Activated CD4-positive, alpha-beta T cell treated with anti-CD3 and anti-CD28 coated beads, Interleukin-2, Interleukin-4, amounts not matched to agents 100 ng/mL and 50 ng/mL, durations not matched to agents 16 hours and 8 hours (primary cell): ENCODE measurements at regions not wholly inside any gene's neighbourhood (a gene's known extent, or its start where the extent isn't known, plus 50 kb on each side); places are given as distances from the start of the nearest gene placed in this dataset.

Source experiments
- DNase-seq: peaks from one replicate; pipeline ENCODE4 v3.0.0-alpha.2; 2020; ENCODE audit warnings: low spot score

DNA sequence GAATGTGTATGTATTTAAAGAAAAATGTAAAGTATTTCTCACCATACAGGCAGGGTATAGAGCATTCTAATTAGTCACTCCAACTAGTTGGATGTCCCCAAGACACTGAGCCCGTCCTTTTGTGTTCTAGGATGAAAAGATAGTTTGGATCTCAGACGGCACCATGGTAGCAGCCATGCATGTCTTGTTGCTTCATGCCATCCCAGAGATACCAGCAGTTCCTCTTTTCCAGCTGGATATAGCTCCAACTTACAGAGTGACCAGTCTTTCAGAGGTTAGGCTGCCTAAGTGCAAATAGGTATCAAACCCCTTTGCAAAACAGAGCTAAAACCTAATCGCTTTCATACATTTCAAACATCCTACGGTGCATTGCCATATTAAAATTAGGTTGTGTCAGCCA lies 275.3 kb downstream of the MTX2 start:
- no peak for DNase-seq

DNA sequence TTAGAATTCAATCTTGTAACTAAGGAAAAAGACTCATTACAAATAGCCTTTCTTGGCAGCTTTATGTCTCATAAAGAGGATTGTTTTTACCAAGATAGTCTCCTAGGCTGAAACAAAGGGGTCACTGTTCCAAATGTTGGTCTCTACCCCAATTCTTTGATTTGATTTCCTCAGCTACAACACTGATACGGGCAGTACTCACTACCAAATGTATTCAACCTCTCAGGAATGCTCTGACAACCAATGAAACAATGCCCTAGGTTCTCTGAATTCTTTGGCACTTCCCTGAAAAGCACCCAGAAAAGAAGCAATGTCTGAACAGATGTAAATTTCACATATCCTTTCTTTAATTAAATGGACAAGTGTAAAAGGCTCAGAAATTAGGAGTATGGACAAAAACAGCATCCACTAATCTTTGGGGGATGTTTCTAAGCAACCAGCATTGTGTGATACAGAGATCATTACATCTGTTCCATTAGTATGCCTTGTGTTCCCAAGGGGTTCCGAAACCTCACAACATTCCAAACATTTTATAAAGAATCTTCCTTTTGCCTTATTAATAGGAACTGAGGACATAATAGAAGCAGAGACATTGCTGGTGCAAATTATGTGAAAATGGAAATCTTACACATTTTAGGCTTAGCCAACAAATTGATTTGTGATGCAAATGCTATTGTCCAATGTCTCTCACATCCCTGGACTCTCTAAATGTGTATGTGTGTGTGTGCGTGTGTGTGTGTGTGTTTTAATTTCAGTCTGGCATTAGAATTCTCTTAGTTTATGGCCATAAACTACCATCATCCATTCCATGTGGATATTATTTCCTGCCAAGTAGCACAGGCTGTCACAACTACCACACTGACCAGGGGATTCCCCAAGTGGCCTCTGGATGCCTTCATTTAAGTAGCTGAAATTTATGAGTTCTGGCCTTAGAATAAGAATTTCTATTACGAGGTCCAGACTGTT lies 276.0 kb downstream of the MTX2 start:
- DNase-seq, result no peak

DNA sequence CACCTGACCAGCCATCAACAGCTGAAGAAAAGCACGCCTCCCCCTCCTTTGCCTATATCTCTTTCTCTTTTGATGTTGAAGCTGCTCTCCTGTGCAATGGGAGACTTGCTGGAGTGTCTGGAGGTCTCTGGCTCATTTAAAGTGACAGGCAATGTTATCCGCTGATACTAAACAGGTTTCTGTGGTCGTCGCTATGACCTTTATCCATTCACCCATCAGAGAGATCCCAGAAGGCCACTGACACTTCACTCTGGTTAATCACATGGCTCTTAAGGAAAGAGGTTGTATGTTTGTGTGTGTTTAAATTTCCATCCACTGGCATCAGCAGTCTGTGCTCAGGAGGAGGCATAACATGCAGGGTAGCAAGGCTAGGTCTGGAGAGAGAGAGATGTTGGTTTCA lies 277.3 kb downstream of the MTX2 start:
- DNase-seq, result no peak

DNA sequence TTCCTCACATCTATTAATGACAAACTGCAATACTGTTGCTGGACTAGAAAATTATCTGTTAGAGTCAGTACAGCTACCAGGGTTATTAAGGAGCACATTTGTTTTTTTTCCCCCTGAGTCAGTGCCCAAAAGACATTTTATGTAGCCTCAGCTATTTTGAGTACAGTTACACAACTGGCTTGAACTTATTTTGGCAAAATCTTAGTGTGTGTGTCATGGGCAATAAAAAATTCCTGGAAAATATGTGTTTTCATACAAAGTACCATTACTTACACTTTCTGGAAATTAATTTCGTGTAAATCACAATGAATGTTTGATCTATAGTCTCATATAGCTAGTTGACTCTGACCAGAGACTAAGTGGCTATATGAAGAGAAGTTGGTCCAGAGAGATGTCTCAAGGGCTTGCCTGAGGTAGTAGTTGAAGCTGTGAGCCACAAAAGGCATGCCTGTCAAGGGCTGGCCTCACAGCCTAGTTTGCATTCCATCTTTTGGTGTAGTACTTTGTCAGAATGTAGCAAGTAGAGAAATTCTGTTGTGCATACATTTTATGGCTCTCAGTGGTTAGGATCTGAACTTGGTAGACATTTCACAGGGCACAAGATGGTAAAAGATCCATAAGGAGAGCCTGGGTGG lies 283.4 kb downstream of the MTX2 start:
- no peak for DNase-seq

DNA sequence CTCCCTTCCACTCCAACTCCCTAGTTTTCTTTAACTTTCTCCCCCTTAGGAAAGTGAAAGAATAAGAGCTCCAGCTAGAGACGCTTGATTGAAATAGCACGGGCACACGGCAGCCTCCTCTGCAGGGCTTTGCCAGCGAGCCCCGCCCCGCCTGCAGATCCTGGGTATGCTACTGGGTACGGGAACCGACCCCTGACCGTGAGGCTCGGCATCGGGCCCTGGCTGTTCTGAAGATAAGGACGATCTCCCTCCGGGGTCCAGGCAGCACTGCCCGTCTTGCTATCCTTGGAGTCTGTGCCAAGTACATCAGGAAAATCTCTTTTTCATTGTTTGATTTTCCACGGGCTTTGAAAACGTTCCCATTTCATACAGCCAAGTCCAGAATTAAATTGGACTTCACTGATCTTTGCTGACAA lies 284.5 kb downstream of the MTX2 start:
- peak; percentile 3 for DNase-seq

DNA sequence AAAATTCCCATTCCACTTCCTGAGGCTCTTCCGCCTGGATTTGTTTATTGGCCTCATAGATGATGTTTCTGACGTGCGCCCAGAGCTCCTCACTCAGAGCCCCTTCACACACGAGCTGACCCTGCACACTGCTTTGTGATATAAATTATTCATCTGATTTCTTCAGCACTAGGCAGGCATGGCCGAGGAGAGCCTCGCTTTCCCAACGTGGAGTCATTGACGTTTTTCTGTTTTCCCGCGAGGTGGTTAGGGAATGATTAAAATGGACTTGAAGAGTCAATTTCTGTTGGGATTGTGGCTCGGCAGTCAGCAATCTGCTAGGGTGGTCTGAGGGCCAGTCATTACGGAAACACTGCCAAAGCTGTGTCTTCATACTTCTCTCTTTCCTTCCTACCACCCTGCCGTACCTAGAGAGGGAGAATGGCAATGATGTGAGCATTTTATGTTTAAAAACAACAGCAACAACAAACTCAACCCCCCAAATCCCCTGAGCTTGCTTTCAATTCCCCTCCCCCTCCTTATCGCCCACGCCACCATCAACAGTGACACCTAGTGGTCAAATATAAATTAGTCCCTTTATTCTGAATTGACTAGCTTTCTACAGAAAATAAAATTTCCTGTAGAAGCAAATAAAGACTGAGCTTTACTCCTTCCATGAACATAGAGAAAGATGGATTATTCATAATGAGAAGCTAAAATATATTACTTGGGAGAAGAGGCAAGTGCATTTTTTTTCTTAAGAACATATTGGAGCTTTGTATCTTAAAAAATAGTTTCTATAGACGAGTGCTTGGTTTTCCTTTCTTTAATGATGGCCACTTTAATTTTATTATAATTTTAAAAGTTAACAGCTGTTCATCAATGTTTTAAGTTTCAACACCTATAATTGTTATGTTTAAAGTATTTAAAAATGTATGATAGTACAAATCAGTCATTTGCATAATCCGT lies 285.1 kb downstream of the MTX2 start:
- peak; percentile 56 for DNase-seq

DNA sequence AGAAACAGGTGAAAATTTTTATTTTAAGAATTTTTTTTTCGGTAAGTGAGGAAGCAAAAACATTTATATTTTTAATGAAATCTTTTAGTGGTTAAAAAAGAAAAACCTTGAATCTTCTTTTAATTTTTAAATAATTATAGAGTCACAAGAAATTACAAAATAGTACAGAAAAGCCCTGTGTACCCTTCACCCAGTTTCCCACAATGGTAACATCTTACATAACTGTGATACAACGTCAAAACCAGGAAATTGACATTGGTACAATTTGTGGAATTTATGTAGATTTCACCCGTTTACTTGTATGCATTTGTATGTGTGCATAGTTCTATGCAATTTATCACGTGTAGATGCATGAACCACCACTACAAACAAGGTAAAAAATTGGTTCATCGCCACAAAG lies 285.9 kb downstream of the MTX2 start:
- no peak for DNase-seq

DNA sequence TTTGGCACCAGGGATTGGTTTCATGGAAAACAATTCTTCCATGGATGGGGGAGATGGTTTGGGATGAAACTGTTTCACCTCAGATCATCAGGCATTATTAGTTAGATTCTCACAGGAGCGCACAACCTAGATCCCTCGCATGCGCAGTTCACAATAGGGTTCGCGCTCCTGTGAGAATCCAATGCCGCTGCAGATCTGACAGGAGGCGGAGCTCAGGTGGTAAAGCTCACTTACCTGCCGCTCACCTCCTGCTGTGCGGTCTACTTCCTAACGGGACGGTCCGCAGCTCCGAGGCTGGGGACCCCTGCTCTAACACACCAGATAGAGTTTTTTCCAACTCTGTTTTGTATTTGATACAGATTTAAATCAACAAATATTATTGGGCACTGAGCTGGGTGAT lies 286.5 kb downstream of the MTX2 start:
- no peak for DNase-seq

DNA sequence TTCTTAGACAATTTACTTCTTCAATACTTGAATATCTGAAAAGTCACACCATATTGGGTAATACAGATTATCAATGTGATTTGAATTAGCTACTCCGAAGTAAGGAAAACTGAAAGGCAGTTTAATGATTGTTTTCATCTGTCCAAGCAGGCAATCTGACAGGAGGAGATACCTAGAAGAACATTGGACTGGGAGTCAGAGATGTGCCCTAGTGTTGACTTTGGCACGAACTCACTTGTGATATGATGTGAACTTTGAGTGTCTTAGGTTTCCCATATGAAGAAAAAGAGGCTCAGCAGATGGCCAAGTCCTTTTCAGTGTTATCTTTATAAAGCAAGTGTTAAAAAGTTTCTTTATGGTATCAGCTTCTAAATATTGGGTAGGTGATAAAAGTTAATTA lies 287.1 kb downstream of the MTX2 start:
- DNase-seq, result no peak

DNA sequence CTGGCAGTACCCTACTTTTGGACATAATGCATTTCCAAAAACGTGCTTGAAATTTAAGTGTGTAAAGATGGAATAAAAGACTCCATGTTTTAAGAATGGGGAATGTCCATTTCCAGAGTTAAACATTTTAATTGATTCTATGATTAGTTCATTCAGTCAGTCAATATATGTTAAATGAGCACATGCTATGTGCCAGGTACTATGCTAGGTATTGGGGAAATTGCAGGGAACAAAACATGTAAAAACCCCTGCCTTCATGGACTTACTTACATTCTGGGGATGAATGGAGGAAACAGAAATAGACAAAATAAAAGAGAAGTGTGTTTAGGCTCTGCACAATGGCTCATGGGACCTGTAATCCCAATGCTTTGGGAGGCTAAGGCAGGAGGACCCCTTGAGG lies 288.6 kb downstream of the MTX2 start:
- no peak for DNase-seq

DNA sequence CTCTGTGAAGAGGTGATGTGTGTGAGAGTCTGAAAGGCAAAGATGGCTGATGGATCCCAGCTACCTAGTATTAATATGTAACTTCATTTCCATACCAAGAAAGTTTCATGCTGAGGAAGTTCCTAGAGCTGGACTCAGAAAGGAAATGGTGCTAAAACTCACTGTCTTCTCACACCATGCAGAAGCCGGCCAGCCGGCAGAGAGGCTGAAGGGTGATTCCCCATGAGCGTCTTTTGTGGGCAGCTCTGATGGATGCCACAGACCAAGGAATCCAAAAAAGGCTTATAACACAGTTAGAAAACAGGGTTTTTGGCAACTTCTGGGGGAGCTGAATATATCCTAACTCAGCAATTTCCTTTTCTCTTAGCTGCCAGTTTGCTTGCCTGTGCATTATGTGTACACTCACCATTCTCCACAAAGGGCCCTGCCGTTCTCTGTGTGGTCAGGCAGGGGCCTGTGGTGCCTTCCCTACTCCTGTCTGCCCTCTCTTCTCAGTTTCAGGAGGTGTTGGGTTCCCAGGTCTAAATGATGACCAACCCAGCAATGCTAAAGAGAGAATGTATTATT lies 289.4 kb downstream of the MTX2 start:
- no peak for DNase-seq

DNA sequence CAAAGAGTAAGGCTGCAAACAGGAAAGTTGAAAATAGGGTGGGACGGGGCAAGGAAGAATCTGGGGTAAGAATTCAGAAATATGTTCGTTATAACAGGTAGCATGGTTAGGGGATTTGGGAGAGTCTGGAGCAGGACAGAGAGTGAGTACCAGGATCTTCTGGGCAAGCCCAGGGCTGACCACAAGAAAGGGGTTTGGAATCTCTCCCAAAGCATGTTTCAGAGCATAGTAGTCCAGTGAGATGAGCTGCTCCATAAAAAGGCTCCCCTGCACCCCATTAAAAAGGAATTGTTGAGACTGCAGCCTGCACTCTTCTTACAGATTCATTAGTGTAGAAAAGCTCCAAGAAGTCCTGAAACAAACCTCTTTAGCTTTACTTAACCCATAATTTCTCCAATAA lies 291.1 kb downstream of the MTX2 start:
- DNase-seq, result no peak

DNA sequence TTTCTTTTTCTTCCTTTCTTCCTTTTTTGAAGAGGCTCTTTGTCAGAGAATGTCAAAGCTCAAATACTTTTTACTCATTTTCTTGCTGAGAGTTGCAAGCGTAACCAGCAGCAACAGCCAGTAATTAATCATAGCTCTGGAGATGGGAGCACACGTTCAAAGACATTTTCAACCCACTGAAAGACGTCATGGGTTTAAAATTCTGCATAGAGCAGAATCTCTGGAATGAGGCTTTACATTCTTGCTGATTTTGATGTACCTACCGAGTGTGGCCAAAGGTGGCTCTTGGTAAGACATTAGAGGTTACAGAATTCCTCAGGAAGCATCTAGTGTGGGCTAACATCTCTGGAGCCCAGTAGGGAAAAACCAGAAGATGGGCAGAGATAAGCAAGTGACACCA lies 292.5 kb downstream of the MTX2 start:
- no peak for DNase-seq

DNA sequence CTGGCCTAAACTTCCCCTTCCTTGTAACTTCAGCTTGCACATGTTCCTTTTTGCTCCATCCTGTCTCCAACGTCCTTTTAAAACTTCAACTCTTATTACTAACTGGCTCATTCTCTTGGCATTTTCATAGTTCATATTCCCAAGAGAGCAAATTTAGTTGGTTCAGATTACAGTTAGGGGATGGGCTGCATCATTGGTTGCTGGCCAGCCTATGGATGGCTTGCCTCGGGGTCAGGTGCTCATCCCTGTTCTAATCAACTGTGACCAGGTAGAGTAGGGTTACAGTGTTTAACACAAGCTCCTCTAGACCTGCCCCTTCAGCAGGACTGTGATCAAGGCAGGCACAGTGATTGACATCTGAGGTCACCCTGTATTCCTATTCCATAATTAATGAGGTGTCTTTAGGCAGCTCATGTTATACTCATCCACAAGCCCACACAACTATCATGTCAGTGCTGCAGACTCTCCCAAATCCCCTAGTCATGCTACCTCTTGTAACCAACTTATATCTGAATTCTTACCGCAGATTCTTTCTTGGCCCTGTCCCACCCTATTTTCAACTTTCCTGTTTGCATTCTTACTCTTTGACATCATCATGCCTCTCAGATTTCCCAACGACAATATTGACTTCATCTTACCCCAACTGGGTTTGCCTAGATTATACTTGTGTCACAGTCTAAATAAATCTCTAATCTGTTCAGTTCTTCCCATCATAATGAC lies 293.3 kb downstream of the MTX2 start:
- no peak for DNase-seq

DNA sequence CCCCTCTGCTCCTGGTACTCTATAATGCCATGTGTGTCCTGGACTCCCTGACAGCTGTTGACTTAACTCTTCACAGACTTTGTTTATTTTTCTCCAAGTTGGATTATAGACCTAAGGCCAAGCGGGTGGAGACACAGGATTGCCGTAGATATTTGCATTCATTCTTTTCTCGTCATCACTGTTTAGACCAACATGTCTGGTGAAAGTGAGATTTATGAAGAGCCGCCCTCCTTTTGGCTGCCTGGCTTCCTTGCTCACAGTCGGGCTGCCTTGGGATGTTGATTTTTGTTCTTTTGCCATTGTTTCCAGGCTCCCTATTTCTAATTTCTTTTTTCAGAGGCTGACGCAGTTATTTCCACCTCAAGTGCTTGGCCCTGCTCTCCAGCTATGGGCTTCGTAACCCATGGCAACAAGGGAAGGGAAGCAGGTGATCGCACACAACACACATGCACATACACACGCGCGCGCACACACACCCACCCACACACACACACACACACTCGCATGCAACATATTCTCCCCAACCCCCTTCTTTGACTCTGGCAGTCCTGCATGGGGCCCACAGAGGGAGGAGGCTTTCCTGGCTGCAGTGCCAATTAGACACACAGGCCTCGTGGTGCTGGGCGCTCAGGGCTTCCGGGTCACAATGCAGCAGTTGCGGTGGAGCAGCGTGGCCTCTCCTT lies 296.5 kb downstream of the MTX2 start:
- DNase-seq, result no peak

DNA sequence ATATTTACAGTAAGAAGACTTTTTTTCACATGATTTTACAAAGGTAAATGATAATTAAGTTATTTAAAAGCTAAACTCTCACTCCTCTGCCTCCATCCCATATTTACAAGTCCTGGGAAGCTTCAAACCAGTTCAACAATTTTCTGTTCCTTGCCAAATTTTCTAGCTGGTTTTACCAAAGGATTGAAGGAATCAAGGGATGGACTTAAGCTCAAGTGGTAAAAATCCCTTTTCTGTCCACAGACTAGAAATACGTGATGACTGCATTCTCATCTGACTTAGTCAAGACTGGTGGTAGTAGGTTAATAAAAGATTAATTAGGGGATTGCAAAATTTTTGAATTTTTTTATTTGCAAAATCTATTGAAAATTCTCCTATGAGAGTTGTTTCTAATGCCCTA lies 297.3 kb downstream of the MTX2 start:
- DNase-seq, result no peak

DNA sequence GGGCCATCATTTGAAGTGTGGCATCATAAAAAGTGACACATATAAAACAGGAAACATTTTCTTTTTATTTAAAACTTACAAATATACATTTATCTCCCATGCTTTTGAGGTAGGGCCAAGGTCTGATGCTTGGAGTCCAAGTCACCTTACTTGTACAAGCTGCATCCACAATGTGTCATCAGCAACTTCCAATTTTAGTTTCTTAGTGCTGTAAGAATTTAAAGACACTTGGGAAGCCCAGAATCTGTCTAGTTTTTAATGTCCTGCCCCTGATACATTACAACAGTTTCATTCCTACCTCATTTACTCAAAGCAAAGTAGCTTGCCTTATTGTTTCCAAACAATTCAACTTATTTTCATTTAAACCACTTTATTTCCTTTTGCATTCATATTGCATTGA lies 297.7 kb downstream of the MTX2 start:
- no peak for DNase-seq

DNA sequence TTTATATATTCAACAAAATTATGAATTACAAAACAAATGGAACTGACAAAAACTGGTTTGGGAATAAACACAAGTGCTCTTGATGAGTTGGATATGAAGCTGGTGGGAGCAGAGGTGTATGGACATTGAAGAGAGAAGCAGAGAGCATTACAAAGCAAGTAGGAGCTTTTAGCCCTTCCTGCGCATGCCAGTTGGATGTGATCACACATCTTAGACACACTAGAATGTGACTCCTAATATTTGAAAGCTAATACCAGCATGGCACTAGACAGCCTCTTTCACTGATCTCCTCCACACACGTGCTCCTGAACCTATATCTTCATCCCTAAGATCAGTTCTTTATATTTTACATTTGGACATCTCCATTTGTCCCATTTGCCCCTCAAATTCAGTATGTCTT lies 298.1 kb downstream of the MTX2 start:
- no peak for DNase-seq

DNA sequence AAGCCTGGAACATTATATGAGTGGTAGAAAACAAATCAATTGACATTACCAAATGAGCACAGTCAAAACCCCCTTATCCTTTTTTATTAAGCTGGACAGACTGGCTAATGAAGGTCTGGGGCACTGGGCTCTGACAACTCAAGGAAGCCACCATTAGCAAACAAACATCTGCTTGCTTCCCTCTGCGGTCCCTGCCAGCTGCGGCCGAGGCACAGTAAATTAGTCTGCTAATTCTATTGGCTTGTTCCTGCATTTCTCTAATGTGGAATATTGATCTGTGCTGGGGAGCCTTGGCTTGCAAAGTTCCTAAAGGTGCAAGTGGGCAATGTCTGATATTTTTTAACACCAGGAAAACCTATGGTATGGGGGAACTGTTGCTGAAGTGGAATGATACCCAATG lies 300.3 kb downstream of the MTX2 start:
- DNase-seq, result no peak

DNA sequence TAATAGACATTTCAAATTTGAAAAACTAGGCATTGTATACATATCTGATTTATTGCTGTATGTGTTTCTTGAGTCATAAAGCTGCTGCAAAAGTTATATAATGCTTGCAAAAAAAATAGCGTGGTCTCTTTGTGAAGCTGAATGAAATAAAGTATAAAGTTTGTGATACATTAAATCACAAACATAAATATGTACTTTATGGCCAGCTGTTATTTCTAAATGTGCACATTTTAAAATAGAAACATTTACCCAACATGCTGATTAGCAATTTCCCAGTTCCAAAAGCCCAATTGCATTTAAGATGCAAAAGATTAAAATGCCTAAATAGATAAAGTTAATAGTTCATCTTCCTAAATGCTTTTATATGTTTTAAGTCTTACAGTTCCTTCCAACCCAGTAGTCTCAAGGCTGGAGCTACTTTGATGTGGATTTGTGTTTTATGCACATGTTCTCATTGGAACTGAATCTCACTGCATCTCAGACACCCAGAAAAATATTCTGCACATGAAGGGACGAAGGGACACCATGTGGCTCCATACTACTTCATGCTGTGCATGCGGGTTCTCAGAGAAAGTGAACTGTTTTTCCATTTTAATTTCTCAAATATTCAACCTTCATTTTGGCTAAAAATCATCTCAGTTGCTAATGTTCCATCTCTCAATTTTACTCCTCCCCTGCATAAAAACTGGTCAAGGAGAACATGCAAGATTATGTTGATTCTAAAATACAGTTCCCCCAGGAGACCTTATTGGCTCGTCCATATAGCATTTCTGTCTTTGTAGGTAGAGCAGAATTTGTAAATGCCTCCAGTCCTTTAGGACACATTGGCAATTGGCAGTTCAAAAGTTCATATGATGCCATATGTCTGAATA lies 304.6 kb downstream of the MTX2 start:
- no peak for DNase-seq
